OCI-LY1 (cell line): ENCODE measurements at regions not wholly inside any gene's neighbourhood (a gene's known extent, or its start where the extent isn't known, plus 50 kb on each side); places are given as distances from the start of the nearest gene placed in this dataset.

Source experiments
- CTCF ChIP-seq: fragments of 200-600 bp; sonication (generic), shearing (Covaris generic); IDR thresholded peaks from 2 replicates; pipeline ENCODE4 v1.5.1; 2017; ENCODE audit warnings: mild to moderate bottlenecking, antibody characterized with exemption, low read length, moderate library complexity, mixed read lengths
- EZH2 ChIP-seq: fragments of 200-600 bp; sonication (generic), shearing (Covaris generic); IDR thresholded peaks from 2 replicates; pipeline ENCODE4 v1.8.0; 2017; ENCODE audit warnings: borderline replicate concordance, mixed run types, mild to moderate bottlenecking, antibody characterized with exemption, low read length, moderate library complexity, mixed read lengths

- TF ChIP-seq CTCF (no peak), EZH2 (no peak)
Observed at GRCh38 chr21:24824209-24824608, 783.1 kb downstream of the MRPL39 start.
